HUES6 (cell line): ENCODE measurements at regions not wholly inside any gene's neighbourhood (a gene's known extent, or its start where the extent isn't known, plus 50 kb on each side); places are given as distances from the start of the nearest gene placed in this dataset.

Experiments
- H3K27ac ChIP-seq: 2 replicates; pipeline ENCODE4 v1.7.0; 2013; ENCODE audit warnings: low read depth, mild to moderate bottlenecking, low read length, inconsistent platforms
- H3K27me3 ChIP-seq: 2 replicates; pipeline ENCODE4 v1.6.1; 2013; ENCODE audit warnings: low read length; ENCODE audit not compliant: control insufficient read depth, insufficient read depth
- H3K36me3 ChIP-seq: 2 replicates; pipeline ENCODE4 v1.6.1; 2013; ENCODE audit warnings: low read length; ENCODE audit not compliant: control insufficient read depth, insufficient read depth
- H3K4me1 ChIP-seq: 2 replicates; pipeline ENCODE4 v1.6.1; 2013; ENCODE audit warnings: low read length; ENCODE audit not compliant: control insufficient read depth, insufficient read depth
- H3K4me3 ChIP-seq: 2 replicates; pipeline ENCODE4 v1.5.1; 2013; ENCODE audit warnings: low read depth, low read length
- H3K9ac ChIP-seq: one replicate; pipeline ENCODE4 v1.6.1; 2013; ENCODE audit warnings: mild to moderate bottlenecking, low read length
- H3K9me3 ChIP-seq: 2 replicates; pipeline ENCODE4 v1.6.1; 2013; ENCODE audit warnings: low read depth, low read length; ENCODE audit not compliant: control insufficient read depth, insufficient read depth

GRCh38 chr12:19988001-19988400 lies 380.3 kb upstream of the PDE3A start:
- no peak overlapping the region for H3K9ac ChIP-seq
- no peak overlapping the region for H3K27ac ChIP-seq
- H3K27me3 ChIP-seq = no peaks in the 10 kb centered on the region
- H3K36me3 ChIP-seq = no peaks in the 10 kb centered on the region
- H3K4me1 ChIP-seq = no peaks in the 10 kb centered on the region
- no peaks in the 10 kb centered on the region for H3K9me3 ChIP-seq
- H3K4me3 ChIP-seq = no peak overlapping the region

GRCh38 chr12:19988459-19988873 lies 379.9 kb upstream of the PDE3A start:
- H3K9ac ChIP-seq = no peak overlapping the region
- H3K9me3 ChIP-seq = no peaks in the 10 kb centered on the region
- no peaks in the 10 kb centered on the region for H3K27me3 ChIP-seq
- no peaks in the 10 kb centered on the region for H3K36me3 ChIP-seq
- no peak overlapping the region for H3K4me3 ChIP-seq
- no peaks in the 10 kb centered on the region for H3K4me1 ChIP-seq
- H3K27ac ChIP-seq = no peak overlapping the region

GRCh38 chr12:19988948-19989347 lies 379.4 kb upstream of the PDE3A start:
- Histone ChIP-seq H3K4me3 (no peak overlapping the region), H3K27me3 (no peaks in the 10 kb centered on the region), H3K27ac (no peak overlapping the region), H3K4me1 (no peaks in the 10 kb centered on the region), H3K9ac (no peak overlapping the region), H3K9me3 (no peaks in the 10 kb centered on the region), H3K36me3 (no peaks in the 10 kb centered on the region)

GRCh38 chr12:19991146-19991545 lies 377.2 kb upstream of the PDE3A start:
- Histone ChIP-seq H3K9ac (no peak overlapping the region), H3K27ac (no peak overlapping the region), H3K4me3 (no peak overlapping the region), H3K9me3 (no peaks in the 10 kb centered on the region), H3K4me1 (no peaks in the 10 kb centered on the region), H3K36me3 (no peaks in the 10 kb centered on the region), H3K27me3 (no peaks in the 10 kb centered on the region)

- H3K36me3 ChIP-seq = no peaks in the 10 kb centered on the region
- no peak overlapping the region for H3K9ac ChIP-seq
- H3K4me1 ChIP-seq = no peaks in the 10 kb centered on the region
- no peaks in the 10 kb centered on the region for H3K27me3 ChIP-seq
- no peak overlapping the region for H3K27ac ChIP-seq
- H3K4me3 ChIP-seq = no peak overlapping the region
- H3K9me3 ChIP-seq = no peaks in the 10 kb centered on the region
Observed at GRCh38 chr12:19992311-19992710, 376.0 kb upstream of the PDE3A start.

GRCh38 chr12:19994968-19995367 lies 373.4 kb upstream of the PDE3A start:
- no peaks in the 10 kb centered on the region for H3K4me1 ChIP-seq
- no peak overlapping the region for H3K4me3 ChIP-seq
- no peak overlapping the region for H3K27ac ChIP-seq

GRCh38 chr12:19997656-19998400 lies 370.5 kb upstream of the PDE3A start:
- no peak overlapping the region for H3K9ac ChIP-seq
- H3K4me1 ChIP-seq = no peaks in the 10 kb centered on the region
- H3K27me3 ChIP-seq = no peaks in the 10 kb centered on the region
- H3K9me3 ChIP-seq = no peaks in the 10 kb centered on the region
- no peak overlapping the region for H3K4me3 ChIP-seq
- no peak overlapping the region for H3K27ac ChIP-seq
- no peaks in the 10 kb centered on the region for H3K36me3 ChIP-seq

More at GRCh38 chr12:19994968-19995367, 373.4 kb upstream of the PDE3A start:
- no peaks in the 10 kb centered on the region for H3K27me3 ChIP-seq
- no peaks in the 10 kb centered on the region for H3K36me3 ChIP-seq
- H3K9me3 ChIP-seq = no peaks in the 10 kb centered on the region
- no peak overlapping the region for H3K9ac ChIP-seq

GRCh38 chr12:19998411-19998810 lies 369.9 kb upstream of the PDE3A start:
- no peaks in the 10 kb centered on the region for H3K27me3 ChIP-seq
- H3K27ac ChIP-seq = no peak overlapping the region
- no peaks in the 10 kb centered on the region for H3K9me3 ChIP-seq
- no peak overlapping the region for H3K9ac ChIP-seq
- H3K4me3 ChIP-seq = no peak overlapping the region
- no peaks in the 10 kb centered on the region for H3K4me1 ChIP-seq
- H3K36me3 ChIP-seq = no peaks in the 10 kb centered on the region

GRCh38 chr12:19998961-19999804 lies 369.2 kb upstream of the PDE3A start:
- no peaks in the 10 kb centered on the region for H3K27me3 ChIP-seq
- H3K27ac ChIP-seq = no peak overlapping the region
- H3K9ac ChIP-seq = no peak overlapping the region
- no peaks in the 10 kb centered on the region for H3K36me3 ChIP-seq
- H3K9me3 ChIP-seq = no peaks in the 10 kb centered on the region
- no peaks in the 10 kb centered on the region for H3K4me1 ChIP-seq
- H3K4me3 ChIP-seq = no peak overlapping the region

GRCh38 chr12:19999805-20000138 lies 368.6 kb upstream of the PDE3A start:
- no peaks in the 10 kb centered on the region for H3K4me1 ChIP-seq
- H3K9ac ChIP-seq = no peak overlapping the region
- no peak overlapping the region for H3K27ac ChIP-seq
- H3K36me3 ChIP-seq = no peaks in the 10 kb centered on the region
- no peaks in the 10 kb centered on the region for H3K9me3 ChIP-seq
- no peaks in the 10 kb centered on the region for H3K27me3 ChIP-seq
- H3K4me3 ChIP-seq = no peak overlapping the region

GRCh38 chr12:20000229-20000849 lies 368.0 kb upstream of the PDE3A start:
- no peak overlapping the region for H3K27ac ChIP-seq
- H3K9me3 ChIP-seq = no peaks in the 10 kb centered on the region
- no peaks in the 10 kb centered on the region for H3K27me3 ChIP-seq
- no peaks in the 10 kb centered on the region for H3K4me1 ChIP-seq
- H3K9ac ChIP-seq = no peak overlapping the region
- H3K36me3 ChIP-seq = no peaks in the 10 kb centered on the region
- no peak overlapping the region for H3K4me3 ChIP-seq
